ENCODE measurements at regions not wholly inside any gene's neighbourhood (a gene's known extent, or its start where the extent isn't known, plus 50 kb on each side); places are given as distances from the start of the nearest gene placed in this dataset.

GRCh38 chr2:16612490-16612889 is 53.1 kb downstream of the CYRIA start:
- no peak overlapping the region for H3K27ac ChIP-seq
- no peak for TF ChIP-seq EP300 (IDR thresholded peaks at IDR 0.05)
- no peak for TF ChIP-seq CTCF (IDR thresholded peaks at IDR 0.05)
- no peak for TF ChIP-seq POLR2AphosphoS5 (IDR thresholded peaks at IDR 0.05)
- TF ChIP-seq POLR2A (IDR thresholded peaks at IDR 0.05), result no peak
- ATAC-seq, result no peak
- H3K4me3 ChIP-seq, result no peak overlapping the region
- peaks cover 0 to 16% of the 10 kb centered on the region in 2 donors for H3K36me3 ChIP-seq
- H3K27me3 ChIP-seq, result no peaks in the 10 kb centered on the region
- WGBS, 2 donors (ENCODE audit: low coverage in 1 of 2), result 93% methylated on average over 2 of the region's 4 CpGs; no CpG with 5 or more reads in 1 of the 2 donors
- H3K9me3 ChIP-seq, result no peaks in the 10 kb centered on the region
- peaks cover 0 to 51% (median 0%) of the 10 kb centered on the region in 3 donors for H3K4me1 ChIP-seq

GRCh38 chr2:16609786-16610185 is 55.8 kb downstream of the CYRIA start:
- no peaks in the 10 kb centered on the region for H3K27me3 ChIP-seq
- no peak overlapping the region for H3K27ac ChIP-seq
- WGBS, 2 donors (ENCODE audit: low coverage in 1 of 2), result 91 to 93% methylated on average over 3 of the region's 3 CpGs
- no peak for ATAC-seq
- H3K4me1 ChIP-seq, result peaks cover 0 to 34% (median 0%) of the 10 kb centered on the region in 3 donors
- H3K36me3 ChIP-seq, result peaks cover 0 to 9% of the 10 kb centered on the region in 2 donors
- no peak overlapping the region for H3K4me3 ChIP-seq
- no peak for TF ChIP-seq EP300 (IDR thresholded peaks at IDR 0.05)
- no peak for TF ChIP-seq POLR2AphosphoS5 (IDR thresholded peaks at IDR 0.05)
- TF ChIP-seq CTCF (IDR thresholded peaks at IDR 0.05), result no peak
- TF ChIP-seq POLR2A (IDR thresholded peaks at IDR 0.05), result no peak
- H3K9me3 ChIP-seq, result no peaks in the 10 kb centered on the region

- 0 to 6% methylated on average over 5 to 16 of the region's 21 CpGs for WGBS, 2 donors (ENCODE audit: low coverage in 1 of 2)
- TF ChIP-seq EP300 (IDR thresholded peaks at IDR 0.05) (no peak), POLR2AphosphoS5 (IDR thresholded peaks at IDR 0.05) (peak; percentile 23), POLR2A (IDR thresholded peaks at IDR 0.05) (no peak), CTCF (IDR thresholded peaks at IDR 0.05) (peak; percentile 85 to 98 (median 88))
- Histone ChIP-seq H3K27me3 (no peaks in the 10 kb centered on the region), H3K9me3 (no peaks in the 10 kb centered on the region), H3K4me1 (peaks cover 0 to 26% (median 0%) of the 10 kb centered on the region in 3 donors), H3K27ac (no peak overlapping the region), H3K36me3 (peaks cover 0 to 9% of the 10 kb centered on the region in 2 donors), H3K4me3 (peak overlapping the region in 1 of 2 donors; percentile 41)
- peak; percentile 75 for ATAC-seq
Observed at GRCh38 chr2:16608661-16609643, 56.7 kb downstream of the CYRIA start.

- H3K4me3 ChIP-seq, result no peak overlapping the region
- no peak for ATAC-seq
- no peak for TF ChIP-seq EP300 (IDR thresholded peaks at IDR 0.05)
- no peak for TF ChIP-seq POLR2A (IDR thresholded peaks at IDR 0.05)
- TF ChIP-seq CTCF (IDR thresholded peaks at IDR 0.05), result no peak
- TF ChIP-seq POLR2AphosphoS5 (IDR thresholded peaks at IDR 0.05), result no peak
- no peak overlapping the region for H3K27ac ChIP-seq
- peaks cover 0 to 16% (median 0%) of the 10 kb centered on the region in 3 donors for H3K4me1 ChIP-seq
- WGBS, 2 donors (ENCODE audit: low coverage in 1 of 2), result 67 to 69% methylated on average over 6 of the region's 7 CpGs
- H3K9me3 ChIP-seq, result no peaks in the 10 kb centered on the region
- H3K27me3 ChIP-seq, result no peaks in the 10 kb centered on the region
- peaks cover 0 to 9% of the 10 kb centered on the region in 2 donors for H3K36me3 ChIP-seq
Observed at GRCh38 chr2:16607301-16607700, 58.3 kb downstream of the CYRIA start.

All from gastroesophageal sphincter (tissue), 4 donors.